ENCODE measurements at regions not wholly inside any gene's neighbourhood (a gene's known extent, or its start where the extent isn't known, plus 50 kb on each side); places are given as distances from the start of the nearest gene placed in this dataset.
"Not testable (repeated sequence)": the region's sequence is repeated elsewhere in the genome, so short reads cannot be mapped to it uniquely, and the experiment has no call there.

GRCh38 chr6:832804-833203 is 139.9 kb upstream of the EXOC2 start:
- H3K36me3 ChIP-seq (ENCODE audit: control insufficient read depth in 4 of 4, insufficient read depth in 4 of 4, low read length in 3 of 4); CTCF ChIA-PET; H3K4me1 ChIP-seq (ENCODE audit: control extremely low read depth in 1 of 4, control insufficient read depth in 4 of 4, insufficient read depth in 4 of 4, low read length in 3 of 4); H3K27me3 ChIP-seq (replicated peaks in 2 of 5; ENCODE audit: control insufficient read depth in 4 of 5, insufficient read depth in 5 of 5, low read length in 4 of 5); POLR2A ChIA-PET; DNase-seq; H3K27ac ChIP-seq (ENCODE audit: insufficient read depth in 1 of 2, low read depth in 1 of 2, low read length in 2 of 2, poor library complexity in 1 of 2, severe bottlenecking in 2 of 2); H3K4me3 ChIP-seq (ENCODE audit: control insufficient read depth in 1 of 7, extremely low read depth in 1 of 7, insufficient read depth in 4 of 7, low read depth in 2 of 7, low read length in 6 of 7): not testable (repeated sequence)
- 100% methylated on average over 1 of the region's 2 CpGs for WGBS (ENCODE audit: insufficient coverage)
- H3K9me3 ChIP-seq (ENCODE audit: control extremely low read depth in 1 of 5, control insufficient read depth in 4 of 5, insufficient read depth in 2 of 5, low read depth in 1 of 5, low read length in 4 of 5), result peaks cover 2 to 17% (median 9%) of the 10 kb centered on the region in 5 experiments

- no peaks in the 10 kb centered on the region for H3K4me1 ChIP-seq (ENCODE audit: control extremely low read depth in 1 of 4, control insufficient read depth in 4 of 4, insufficient read depth in 4 of 4, low read length in 3 of 4)
- 100% methylated on average over 4 of the region's 6 CpGs for WGBS (ENCODE audit: insufficient coverage)
- peaks cover 5 to 23% (median 13%) of the 10 kb centered on the region in 5 experiments for H3K9me3 ChIP-seq (ENCODE audit: control extremely low read depth in 1 of 5, control insufficient read depth in 4 of 5, insufficient read depth in 2 of 5, low read depth in 1 of 5, low read length in 4 of 5)
- POLR2A ChIA-PET, result no interaction called here
- CTCF ChIA-PET, result no interaction called here
- no peaks in the 10 kb centered on the region for H3K36me3 ChIP-seq (ENCODE audit: control insufficient read depth in 4 of 4, insufficient read depth in 4 of 4, low read length in 3 of 4)
- no peaks in the 10 kb centered on the region for H3K27me3 ChIP-seq (replicated peaks in 2 of 5; ENCODE audit: control insufficient read depth in 4 of 5, insufficient read depth in 5 of 5, low read length in 4 of 5)
- H3K27ac ChIP-seq (ENCODE audit: insufficient read depth in 1 of 2, low read depth in 1 of 2, low read length in 2 of 2, poor library complexity in 1 of 2, severe bottlenecking in 2 of 2), result no peak overlapping the region
- DNase-seq, result no peak
- no peak overlapping the region for H3K4me3 ChIP-seq (ENCODE audit: control insufficient read depth in 1 of 7, extremely low read depth in 1 of 7, insufficient read depth in 4 of 7, low read depth in 2 of 7, low read length in 6 of 7)
These were observed 137.9 kb upstream of the EXOC2 start for GRCh38 chr6:830667-831327.

GRCh38 chr6:829656-830055 is 136.7 kb upstream of the EXOC2 start:
- WGBS (ENCODE audit: insufficient coverage), result 49% methylated on average over 3 of the region's 4 CpGs
- H3K27ac ChIP-seq (ENCODE audit: insufficient read depth in 1 of 2, low read depth in 1 of 2, low read length in 2 of 2, poor library complexity in 1 of 2, severe bottlenecking in 2 of 2), result no peak overlapping the region
- H3K36me3 ChIP-seq (ENCODE audit: control insufficient read depth in 4 of 4, insufficient read depth in 4 of 4, low read length in 3 of 4), result no peaks in the 10 kb centered on the region
- POLR2A ChIA-PET, result no interaction called here
- no peaks in the 10 kb centered on the region for H3K27me3 ChIP-seq (replicated peaks in 2 of 5; ENCODE audit: control insufficient read depth in 4 of 5, insufficient read depth in 5 of 5, low read length in 4 of 5)
- CTCF ChIA-PET, result no interaction called here
- H3K9me3 ChIP-seq (ENCODE audit: control extremely low read depth in 1 of 5, control insufficient read depth in 4 of 5, insufficient read depth in 2 of 5, low read depth in 1 of 5, low read length in 4 of 5), result peaks cover 5 to 23% (median 13%) of the 10 kb centered on the region in 5 experiments
- H3K4me1 ChIP-seq (ENCODE audit: control extremely low read depth in 1 of 4, control insufficient read depth in 4 of 4, insufficient read depth in 4 of 4, low read length in 3 of 4), result no peaks in the 10 kb centered on the region
- DNase-seq, result no peak
- H3K4me3 ChIP-seq (ENCODE audit: control insufficient read depth in 1 of 7, extremely low read depth in 1 of 7, insufficient read depth in 4 of 7, low read depth in 2 of 7, low read length in 6 of 7), result no peak overlapping the region

GRCh38 chr6:827431-827830 is 134.5 kb upstream of the EXOC2 start:
- CTCF ChIA-PET, result no interaction called here
- no CpG with 5 or more reads among the region's 1 CpG for WGBS (ENCODE audit: insufficient coverage)

GRCh38 chr6:819122-819521 is 126.2 kb upstream of the EXOC2 start:
- peaks cover 0 to 4% (median 0%) of the 10 kb centered on the region in 5 experiments for H3K9me3 ChIP-seq (ENCODE audit: control extremely low read depth in 1 of 5, control insufficient read depth in 4 of 5, insufficient read depth in 2 of 5, low read depth in 1 of 5, low read length in 4 of 5)
- H3K36me3 ChIP-seq (ENCODE audit: control insufficient read depth in 4 of 4, insufficient read depth in 4 of 4, low read length in 3 of 4), result no peaks in the 10 kb centered on the region
- DNase-seq, result no peak
- peaks cover 0 to 8% (median 2%) of the 10 kb centered on the region in 4 experiments for H3K4me1 ChIP-seq (ENCODE audit: control extremely low read depth in 1 of 4, control insufficient read depth in 4 of 4, insufficient read depth in 4 of 4, low read length in 3 of 4)
- H3K27me3 ChIP-seq (replicated peaks in 2 of 5; ENCODE audit: control insufficient read depth in 4 of 5, insufficient read depth in 5 of 5, low read length in 4 of 5), result peaks cover 0 to 18% (median 7%) of the 10 kb centered on the region in 5 experiments
- H3K4me3 ChIP-seq (ENCODE audit: control insufficient read depth in 1 of 7, extremely low read depth in 1 of 7, insufficient read depth in 4 of 7, low read depth in 2 of 7, low read length in 6 of 7), result no peak overlapping the region
- no peak overlapping the region for H3K27ac ChIP-seq (ENCODE audit: insufficient read depth in 1 of 2, low read depth in 1 of 2, low read length in 2 of 2, poor library complexity in 1 of 2, severe bottlenecking in 2 of 2)
- CTCF ChIA-PET, result no interaction called here
- WGBS (ENCODE audit: insufficient coverage), result 69% methylated on average over 3 of the region's 5 CpGs
- POLR2A ChIA-PET, result no interaction called here

More at GRCh38 chr6:827431-827830, 134.5 kb upstream of the EXOC2 start:
- Histone ChIP-seq H3K27me3 (replicated peaks in 2 of 5; ENCODE audit: control insufficient read depth in 4 of 5, insufficient read depth in 5 of 5, low read length in 4 of 5) (no peaks in the 10 kb centered on the region), H3K4me1 (ENCODE audit: control extremely low read depth in 1 of 4, control insufficient read depth in 4 of 4, insufficient read depth in 4 of 4, low read length in 3 of 4) (no peaks in the 10 kb centered on the region), H3K4me3 (ENCODE audit: control insufficient read depth in 1 of 7, extremely low read depth in 1 of 7, insufficient read depth in 4 of 7, low read depth in 2 of 7, low read length in 6 of 7) (no peak overlapping the region), H3K9me3 (ENCODE audit: control extremely low read depth in 1 of 5, control insufficient read depth in 4 of 5, insufficient read depth in 2 of 5, low read depth in 1 of 5, low read length in 4 of 5) (peaks cover 2 to 20% (median 13%) of the 10 kb centered on the region in 5 experiments), H3K36me3 (ENCODE audit: control insufficient read depth in 4 of 4, insufficient read depth in 4 of 4, low read length in 3 of 4) (no peaks in the 10 kb centered on the region), H3K27ac (ENCODE audit: insufficient read depth in 1 of 2, low read depth in 1 of 2, low read length in 2 of 2, poor library complexity in 1 of 2, severe bottlenecking in 2 of 2) (no peak overlapping the region)
- no peak for DNase-seq
- POLR2A ChIA-PET, result no interaction called here

GRCh38 chr6:818196-818595 is 125.3 kb upstream of the EXOC2 start:
- Histone ChIP-seq H3K27me3 (replicated peaks in 2 of 5; ENCODE audit: control insufficient read depth in 4 of 5, insufficient read depth in 5 of 5, low read length in 4 of 5) (peaks cover 0 to 18% (median 7%) of the 10 kb centered on the region in 5 experiments), H3K9me3 (ENCODE audit: control extremely low read depth in 1 of 5, control insufficient read depth in 4 of 5, insufficient read depth in 2 of 5, low read depth in 1 of 5, low read length in 4 of 5) (peaks cover 0 to 4% (median 0%) of the 10 kb centered on the region in 5 experiments), H3K4me3 (ENCODE audit: control insufficient read depth in 1 of 7, extremely low read depth in 1 of 7, insufficient read depth in 4 of 7, low read depth in 2 of 7, low read length in 6 of 7) (no peak overlapping the region), H3K36me3 (ENCODE audit: control insufficient read depth in 4 of 4, insufficient read depth in 4 of 4, low read length in 3 of 4) (no peaks in the 10 kb centered on the region), H3K27ac (ENCODE audit: insufficient read depth in 1 of 2, low read depth in 1 of 2, low read length in 2 of 2, poor library complexity in 1 of 2, severe bottlenecking in 2 of 2) (no peak overlapping the region), H3K4me1 (ENCODE audit: control extremely low read depth in 1 of 4, control insufficient read depth in 4 of 4, insufficient read depth in 4 of 4, low read length in 3 of 4) (peaks cover 0 to 8% (median 2%) of the 10 kb centered on the region in 4 experiments)
- no peak for DNase-seq
- ChIA-PET POLR2A (no interaction called here), CTCF (no interaction called here)
- WGBS (ENCODE audit: insufficient coverage), result 67% methylated on average over 2 of the region's 2 CpGs

- H3K27me3 ChIP-seq (replicated peaks in 2 of 5; ENCODE audit: control insufficient read depth in 4 of 5, insufficient read depth in 5 of 5, low read length in 4 of 5), result peaks cover 0 to 18% (median 6%) of the 10 kb centered on the region in 5 experiments
- no peak overlapping the region for H3K27ac ChIP-seq (ENCODE audit: insufficient read depth in 1 of 2, low read depth in 1 of 2, low read length in 2 of 2, poor library complexity in 1 of 2, severe bottlenecking in 2 of 2)
- ChIA-PET CTCF (no interaction called here), POLR2A (no interaction called here)
- peaks cover 0 to 4% (median 0%) of the 10 kb centered on the region in 5 experiments for H3K9me3 ChIP-seq (ENCODE audit: control extremely low read depth in 1 of 5, control insufficient read depth in 4 of 5, insufficient read depth in 2 of 5, low read depth in 1 of 5, low read length in 4 of 5)
- WGBS (ENCODE audit: insufficient coverage), result 79% methylated on average over 4 of the region's 11 CpGs
- H3K4me3 ChIP-seq (ENCODE audit: control insufficient read depth in 1 of 7, extremely low read depth in 1 of 7, insufficient read depth in 4 of 7, low read depth in 2 of 7, low read length in 6 of 7), result no peak overlapping the region
- peaks cover 0 to 8% (median 2%) of the 10 kb centered on the region in 4 experiments for H3K4me1 ChIP-seq (ENCODE audit: control extremely low read depth in 1 of 4, control insufficient read depth in 4 of 4, insufficient read depth in 4 of 4, low read length in 3 of 4)
- DNase-seq, result peak; percentile 14 to 60 (median 43)
- no peaks in the 10 kb centered on the region for H3K36me3 ChIP-seq (ENCODE audit: control insufficient read depth in 4 of 4, insufficient read depth in 4 of 4, low read length in 3 of 4)
These were observed 123.7 kb upstream of the EXOC2 start for GRCh38 chr6:816510-817084.

Data from common myeloid progenitor, CD34-positive (primary cell).